Thymus (tissue), 11 donors: ENCODE measurements at regions not wholly inside any gene's neighbourhood (a gene's known extent, or its start where the extent isn't known, plus 50 kb on each side); places are given as distances from the start of the nearest gene placed in this dataset.

ENCODE experiments used
- DNase-seq, 9 donors: peaks; one replicate each; pipeline ENCODE4 v3.0.0-alpha.2; 2013; ENCODE audit warnings: low spot score in 9 of 9, low read depth in 6 of 9, missing footprints in 1 of 9
- H3K27ac ChIP-seq, 2 donors: one replicate each; pipeline ENCODE4 v1.5.1; 2013; ENCODE audit warnings: control low read depth in 1 of 2, low read depth in 1 of 2, low read length in 1 of 2, mild to moderate bottlenecking in 1 of 2, moderate library complexity in 1 of 2
- H3K27me3 ChIP-seq, 2 donors: one replicate each; pipeline ENCODE4 v1.5.1; 2013; ENCODE audit warnings: low read length in 1 of 2; ENCODE audit not compliant: control insufficient read depth in 2 of 2, insufficient read depth in 1 of 2
- H3K36me3 ChIP-seq, 2 donors: one replicate each; pipeline ENCODE4 v1.5.1; 2013; ENCODE audit warnings: low read length in 1 of 2, mild to moderate bottlenecking in 1 of 2, moderate library complexity in 1 of 2; ENCODE audit not compliant: control insufficient read depth in 2 of 2, insufficient read depth in 2 of 2
- H3K4me1 ChIP-seq, 2 donors: one replicate each; pipeline ENCODE4 v1.5.1; 2013; ENCODE audit warnings: low read length in 2 of 2; ENCODE audit not compliant: control insufficient read depth in 2 of 2, insufficient read depth in 2 of 2
- H3K4me3 ChIP-seq, 2 donors: one replicate each; pipeline ENCODE4 v1.5.1; 2013; ENCODE audit warnings: low read length in 2 of 2, control low read depth in 1 of 2, mild to moderate bottlenecking in 1 of 2
- H3K9me3 ChIP-seq, 2 donors: one replicate each; pipeline ENCODE4 v1.5.1; 2013; ENCODE audit warnings: low read length in 1 of 2, mild to moderate bottlenecking in 1 of 2; ENCODE audit not compliant: control insufficient read depth in 2 of 2, insufficient read depth in 1 of 2
- WGBS: extraction: QIAGEN DNeasy Blood & Tissue Kit; methylation state at CpG from one replicate; pipeline ENCODE4 v1.1.7; 2013; 5-methylcytosine and 5-hydroxymethylcytosine counted together
- donor health status: healthy.

GRCh38 chr10:83458611-83459010 is 680.7 kb upstream of the GHITM start:
- Histone ChIP-seq H3K27me3 (no peaks in the 10 kb centered on the region), H3K4me3 (no peak overlapping the region), H3K36me3 (no peaks in the 10 kb centered on the region), H3K4me1 (no peaks in the 10 kb centered on the region), H3K27ac (no peak overlapping the region), H3K9me3 (peaks cover 0 to 9% of the 10 kb centered on the region in 2 donors)
- no peak for DNase-seq
- WGBS = 92% methylated on average over 13 of the region's 13 CpGs

GRCh38 chr10:83459124-83459523 is 680.2 kb upstream of the GHITM start:
- Histone ChIP-seq H3K27me3 (no peaks in the 10 kb centered on the region), H3K4me3 (no peak overlapping the region), H3K27ac (no peak overlapping the region), H3K9me3 (peaks cover 0 to 9% of the 10 kb centered on the region in 2 donors), H3K36me3 (no peaks in the 10 kb centered on the region), H3K4me1 (no peaks in the 10 kb centered on the region)
- WGBS = 91% methylated on average over 7 of the region's 7 CpGs
- DNase-seq = no peak

GRCh38 chr10:83469728-83470331 is 669.5 kb upstream of the GHITM start:
- 95% methylated on average over 2 of the region's 2 CpGs for WGBS
- H3K9me3 ChIP-seq = no peaks in the 10 kb centered on the region
- no peak overlapping the region for H3K4me3 ChIP-seq
- H3K4me1 ChIP-seq = no peaks in the 10 kb centered on the region
- no peaks in the 10 kb centered on the region for H3K36me3 ChIP-seq
- no peak for DNase-seq
- H3K27me3 ChIP-seq = no peaks in the 10 kb centered on the region
- H3K27ac ChIP-seq = no peak overlapping the region

DNA sequence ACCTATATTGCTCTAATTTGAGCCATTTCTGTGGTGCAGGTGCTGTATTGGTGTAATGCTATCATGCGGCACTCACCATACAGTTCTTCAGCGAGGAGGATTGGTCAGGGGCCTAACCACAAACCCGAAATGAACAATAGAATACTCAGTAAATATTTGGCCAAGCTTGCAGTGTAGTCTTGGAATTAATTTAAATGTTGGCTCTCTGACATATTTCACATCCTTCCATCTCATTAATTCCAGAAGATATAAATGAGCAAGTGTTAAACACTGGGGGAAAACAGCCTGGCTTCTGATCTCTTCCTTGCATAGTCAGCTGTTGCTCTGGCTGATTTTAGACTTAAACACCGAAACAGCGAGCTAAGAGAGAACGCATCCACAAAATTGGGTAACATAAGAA is 663.1 kb upstream of the GHITM start:
- H3K4me1 ChIP-seq = no peaks in the 10 kb centered on the region
- H3K27ac ChIP-seq = no peak overlapping the region
- H3K4me3 ChIP-seq = no peak overlapping the region
- no peaks in the 10 kb centered on the region for H3K9me3 ChIP-seq
- no peaks in the 10 kb centered on the region for H3K36me3 ChIP-seq
- no peaks in the 10 kb centered on the region for H3K27me3 ChIP-seq
- no peak for DNase-seq
- WGBS = 92% methylated on average over 6 of the region's 6 CpGs

DNA sequence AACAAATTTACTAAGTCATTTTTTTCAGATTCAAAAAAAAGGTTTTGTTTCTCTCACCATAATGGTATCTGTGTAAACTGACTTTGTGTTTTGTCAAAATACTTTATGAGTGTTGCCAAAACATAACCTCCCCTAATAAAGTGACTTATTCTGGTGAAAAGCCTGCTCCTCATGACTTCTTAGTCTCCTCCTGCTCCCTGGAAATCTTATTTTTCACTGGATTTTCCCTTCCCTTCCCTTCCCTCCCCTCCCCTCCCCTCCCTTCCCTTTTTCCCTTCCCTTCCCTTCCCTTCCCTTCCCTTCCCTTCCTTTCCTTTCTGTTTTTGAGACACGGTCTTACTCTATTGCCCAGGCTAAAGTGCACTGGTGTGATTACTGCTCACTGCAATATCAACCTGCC is 650.1 kb upstream of the GHITM start:
- no peaks in the 10 kb centered on the region for H3K4me1 ChIP-seq
- WGBS = 71% methylated on average over 1 of the region's 1 CpG

DNA sequence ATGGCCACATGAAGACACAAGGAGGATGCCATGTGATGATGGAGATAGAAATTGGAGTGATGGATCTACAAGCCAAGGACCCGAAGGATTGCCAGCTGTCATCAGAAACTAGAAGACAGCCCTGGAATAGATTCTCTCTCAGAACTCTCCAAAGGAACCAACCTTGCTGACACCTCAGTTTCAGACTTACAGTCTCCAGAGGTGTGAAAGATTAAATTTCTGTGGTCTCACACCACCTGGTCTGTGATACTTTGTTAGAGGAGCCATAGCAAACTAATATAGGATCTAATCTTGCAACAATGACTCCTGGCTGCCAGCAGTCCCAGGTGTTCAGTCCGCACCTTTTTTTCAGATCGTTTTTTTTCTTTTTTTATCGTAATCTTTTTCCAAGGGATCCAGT is 647.3 kb upstream of the GHITM start:
- H3K4me3 ChIP-seq = no peak overlapping the region
- H3K4me1 ChIP-seq = no peaks in the 10 kb centered on the region
- peak in 1 of 9 donors; percentile 1 for DNase-seq
- no peaks in the 10 kb centered on the region for H3K36me3 ChIP-seq
- H3K9me3 ChIP-seq = no peaks in the 10 kb centered on the region
- no peaks in the 10 kb centered on the region for H3K27me3 ChIP-seq
- WGBS = 91% methylated on average over 4 of the region's 4 CpGs
- no peak overlapping the region for H3K27ac ChIP-seq

More for the DNA sequence above, 650.1 kb upstream of the GHITM start:
- H3K36me3 ChIP-seq = no peaks in the 10 kb centered on the region
- no peak overlapping the region for H3K4me3 ChIP-seq
- no peak for DNase-seq
- H3K9me3 ChIP-seq = no peaks in the 10 kb centered on the region
- no peaks in the 10 kb centered on the region for H3K27me3 ChIP-seq
- no peak overlapping the region for H3K27ac ChIP-seq

GRCh38 chr10:83512681-83513080 is 626.6 kb upstream of the GHITM start:
- Histone ChIP-seq H3K9me3 (no peaks in the 10 kb centered on the region), H3K27me3 (no peaks in the 10 kb centered on the region), H3K27ac (no peak overlapping the region), H3K4me3 (no peak overlapping the region), H3K36me3 (no peaks in the 10 kb centered on the region), H3K4me1 (no peaks in the 10 kb centered on the region)
- WGBS = 94% methylated on average over 5 of the region's 5 CpGs
- DNase-seq = no peak

DNA sequence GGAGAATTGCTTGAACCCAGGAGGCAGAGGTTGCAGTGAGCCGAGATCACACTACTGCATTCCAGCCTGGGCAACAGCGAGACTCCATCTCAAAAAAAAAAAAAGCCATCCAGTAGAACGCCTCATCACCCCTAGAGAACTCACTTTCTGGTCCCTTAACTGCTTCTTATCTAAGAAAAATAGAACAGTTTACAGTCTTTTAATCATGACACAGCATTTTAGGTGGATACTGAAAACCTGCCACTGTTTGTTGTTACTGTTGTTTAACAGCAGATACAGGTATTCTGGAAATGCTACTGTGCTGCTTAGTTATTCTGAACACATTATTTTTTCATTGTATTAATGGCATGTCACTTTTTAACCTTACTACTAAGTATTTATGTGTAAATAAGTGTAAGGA is 624.3 kb upstream of the GHITM start:
- no peaks in the 10 kb centered on the region for H3K27me3 ChIP-seq
- H3K36me3 ChIP-seq = no peaks in the 10 kb centered on the region
- H3K9me3 ChIP-seq = peaks cover 0 to 3% of the 10 kb centered on the region in 2 donors
- no peak overlapping the region for H3K27ac ChIP-seq
- WGBS = 94% methylated on average over 3 of the region's 3 CpGs
- H3K4me3 ChIP-seq = no peak overlapping the region
- DNase-seq = no peak
- no peaks in the 10 kb centered on the region for H3K4me1 ChIP-seq

DNA sequence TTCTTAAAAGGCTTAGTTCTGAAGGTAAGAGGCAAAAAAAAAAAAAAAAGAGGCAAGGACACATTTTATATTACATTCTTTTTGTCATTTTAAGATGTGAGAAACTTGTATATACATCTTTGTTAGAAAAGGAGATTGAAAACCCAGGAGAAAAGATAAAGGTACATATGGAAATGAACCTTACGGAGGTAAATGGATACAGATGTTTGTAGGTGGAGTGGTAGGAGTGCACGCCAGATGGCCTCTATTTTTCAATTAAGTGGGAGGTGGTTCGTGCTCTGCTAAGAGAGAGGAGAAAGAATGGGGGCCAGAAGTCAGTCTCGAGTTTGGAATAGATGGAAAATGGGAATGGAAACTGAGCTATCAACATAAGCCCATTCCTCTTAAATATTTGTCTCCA is 622.5 kb upstream of the GHITM start:
- Histone ChIP-seq H3K9me3 (peaks cover 0 to 3% of the 10 kb centered on the region in 2 donors), H3K27ac (no peak overlapping the region), H3K4me3 (no peak overlapping the region), H3K27me3 (no peaks in the 10 kb centered on the region), H3K36me3 (no peaks in the 10 kb centered on the region), H3K4me1 (no peaks in the 10 kb centered on the region)
- DNase-seq = no peak
- 88% methylated on average over 4 of the region's 4 CpGs for WGBS

DNA sequence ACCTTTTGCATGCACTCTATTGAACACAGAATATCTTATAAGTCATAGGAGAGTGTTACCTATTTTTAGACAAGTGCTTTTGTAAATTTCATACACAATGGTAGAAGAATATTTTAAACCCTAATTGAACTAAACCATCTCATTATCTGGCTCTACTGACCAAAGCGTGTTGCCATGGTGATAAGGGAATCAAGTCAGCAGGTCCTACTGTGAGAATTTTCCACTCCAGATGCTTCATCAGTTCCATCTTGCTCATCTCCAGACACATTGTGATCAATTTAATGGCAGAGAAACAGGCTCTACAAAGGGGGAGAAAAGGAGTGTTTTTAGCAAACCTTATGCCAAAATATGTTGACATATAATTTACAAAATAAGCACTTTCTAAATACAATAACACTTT is 621.9 kb upstream of the GHITM start:
- 93% methylated on average over 1 of the region's 1 CpG for WGBS
- Histone ChIP-seq H3K27me3 (no peaks in the 10 kb centered on the region), H3K36me3 (no peaks in the 10 kb centered on the region), H3K27ac (no peak overlapping the region), H3K4me3 (no peak overlapping the region), H3K4me1 (no peaks in the 10 kb centered on the region), H3K9me3 (peaks cover 0 to 3% of the 10 kb centered on the region in 2 donors)
- DNase-seq = no peak
